GM12878 (cell line): ENCODE measurements at regions not wholly inside any gene's neighbourhood (a gene's known extent, or its start where the extent isn't known, plus 50 kb on each side); places are given as distances from the start of the nearest gene placed in this dataset.

ENCODE experiments used
- ATAC-seq: fragments of 200-7000 bp; cut with Tn5 transposase; 3 replicates; pipeline ENCODE4 v1.9.1; 2020; ENCODE audit warnings: mild to moderate bottlenecking, moderate library complexity
- BruUV-seq: library from RNA; stranded (reverse); fragments of 400-500 nt; replicated peaks from 2 replicates; lab custom pipeline; 2021; lab: Mats Ljungman, UMichigan
- CTCF ChIA-PET: fragments of 300-600 bp; sonication (Branson Sonifier 250); formaldehyde crosslinking; extraction: SDS; loops from one replicate; lab custom pipeline; 2021; ENCODE audit warnings: inconsistent platforms; lab: Yijun Ruan, JAX
- POLR2A ChIA-PET: fragments of 350-600 bp; formaldehyde crosslinking; extraction: SDS; loops from one replicate; lab custom pipeline; 2021; ENCODE audit warnings: inconsistent platforms; lab: Charles Lee
- RAD21 ChIA-PET: fragments of 300-600 bp; sonication (Branson Sonifier 250); formaldehyde crosslinking; loops from one replicate; lab custom pipeline; 2023; ENCODE audit warnings: antibody characterized with exemption; ENCODE audit not compliant: unreplicated experiment; lab: Charles Lee
- SMC1A ChIA-PET: fragments of 300-600 bp; sonication (Branson Sonifier 250); formaldehyde crosslinking; loops from one replicate; lab custom pipeline; 2023; ENCODE audit not compliant: unreplicated experiment, uncharacterized antibody; lab: Charles Lee
- DNase-seq: peaks from one replicate; pipeline ENCODE4 v3.0.0-alpha.2; 2011; ENCODE audit warnings: low read depth, low spot score
- FAIRE-seq: peaks from 3 replicates; lab custom pipeline; 2011; peaks lifted over from hg19 to GRCh38; lab: Jason Lieb, UNC
- H2AFZ ChIP-seq: 2 replicates; pipeline ENCODE4 v1.6.0; 2011; ENCODE audit warnings: low read depth, low read length, control low read depth; ENCODE audit not compliant: control insufficient read depth
- H3K27ac ChIP-seq: 2 replicates; pipeline ENCODE4 v1.5.1; 2011; ENCODE audit warnings: control low read depth; ENCODE audit not compliant: control insufficient read depth, insufficient read depth
- H3K27me3 ChIP-seq, 2 experiments: replicated peaks in 1 of 2; 2 replicates each; pipeline versions ENCODE4 v1.6.0 to v1.6.1; 2011; ENCODE audit warnings: low read length in 1 of 2; ENCODE audit not compliant: control insufficient read depth in 2 of 2, insufficient read depth in 2 of 2
- H3K36me3 ChIP-seq, 2 experiments: 2 replicates each; pipeline ENCODE4 v1.5.1; 2011; ENCODE audit warnings: low read length in 1 of 2; ENCODE audit not compliant: control insufficient read depth in 2 of 2, insufficient read depth in 2 of 2
- H3K4me1 ChIP-seq: 2 replicates; pipeline ENCODE4 v1.6.1; 2011; ENCODE audit warnings: mild to moderate bottlenecking, low read length, moderate library complexity, mixed read lengths; ENCODE audit not compliant: control insufficient read depth, insufficient read depth
- H3K4me2 ChIP-seq: 2 replicates; pipeline ENCODE4 v1.6.0; 2011; ENCODE audit warnings: control low read depth; ENCODE audit not compliant: control insufficient read depth, insufficient read depth
- H3K4me3 ChIP-seq: fragments of 200-600 bp; sonication (generic); 2 replicates; pipeline ENCODE4 v1.5.1; 2016
- H3K79me2 ChIP-seq: 2 replicates; pipeline ENCODE4 v1.6.0; 2011; ENCODE audit warnings: low read length; ENCODE audit not compliant: control insufficient read depth, insufficient read depth
- H3K9ac ChIP-seq: 2 replicates; pipeline ENCODE4 v1.8.0; 2011; ENCODE audit warnings: low read length, control low read depth, mixed read lengths; ENCODE audit not compliant: control insufficient read depth, insufficient read depth
- H3K9me3 ChIP-seq: replicated peaks from 3 replicates; pipeline ENCODE4 v1.5.1; 2011; ENCODE audit warnings: mild to moderate bottlenecking, low read length; ENCODE audit not compliant: control insufficient read depth, insufficient read depth
- H4K20me1 ChIP-seq: 2 replicates; pipeline ENCODE4 v1.6.0; 2011; ENCODE audit not compliant: control insufficient read depth, insufficient read depth
- CEBPB ChIP-seq, 2 experiments: fragments of 150-350 bp in 1 of 2; IDR thresholded peaks; 2 replicates each; pipeline ENCODE4 v1.6.1; 2012 to 2014; ENCODE audit warnings: low read depth in 2 of 2, low read length in 2 of 2, borderline replicate concordance in 1 of 2, inconsistent platforms in 1 of 2
- CHD2 ChIP-seq: IDR thresholded peaks from 2 replicates; pipeline ENCODE4 v1.6.1; 2011; ENCODE audit warnings: low read depth, low read length, improper control_type of control experiment, borderline replicate concordance
- CTCF ChIP-seq, 3 experiments: IDR thresholded peaks in 2 of 3; conservative IDR thresholded peaks in 1 of 3; 2 replicates each; pipeline ENCODE4 v1.5.1; 2011; ENCODE audit warnings: low read depth in 3 of 3, low read length in 3 of 3, mild to moderate bottlenecking in 3 of 3, control low read depth in 2 of 3, moderate library complexity in 2 of 3, inconsistent platforms in 1 of 3, mixed read lengths in 1 of 3; ENCODE audit not compliant: control insufficient read depth in 2 of 3, insufficient read depth in 1 of 3; ENCODE audit errors: extremely low read depth in 1 of 3
- EGR1 ChIP-seq, 2 experiments: IDR thresholded peaks; 1 replicate in 1 of 2; 2 replicates in 1 of 2; pipeline ENCODE4 v1.6.1; 2011 to 2012; ENCODE audit warnings: low read depth in 2 of 2, low read length in 2 of 2, borderline replicate concordance in 1 of 2, mild to moderate bottlenecking in 1 of 2, moderate library complexity in 1 of 2
- NKRF ChIP-seq: fragments of 450-650 bp; conservative IDR thresholded peaks from 2 replicates; pipeline ENCODE4 v1.6.1; 2017; ENCODE audit warnings: mild to moderate bottlenecking, moderate library complexity
- PKNOX1 ChIP-seq: fragments of 450-650 bp; IDR thresholded peaks from 2 replicates; pipeline ENCODE4 v1.6.1; 2016; ENCODE audit warnings: mild to moderate bottlenecking
- PML ChIP-seq: IDR thresholded peaks from 2 replicates; pipeline ENCODE4 v1.6.1; 2012; ENCODE audit warnings: low read length, inconsistent platforms
- SUPT20H ChIP-seq: IDR thresholded peaks from 2 replicates; pipeline ENCODE4 v1.6.1; 2011; ENCODE audit warnings: low read depth, mild to moderate bottlenecking, low read length, moderate library complexity, borderline replicate concordance; ENCODE audit not compliant: control insufficient read depth
- ZNF217 ChIP-seq: fragments of 450-650 bp; IDR thresholded peaks from 2 replicates; pipeline ENCODE4 v1.6.1; 2017; ENCODE audit warnings: antibody characterized with exemption, mild to moderate bottlenecking
- WGBS: methylation state at CpG from one replicate; pipeline ENCODE4 v1.1.6; 2016; ENCODE audit warnings: low lambda C conversion rate; ENCODE audit not compliant: insufficient replicate concordance, insufficient coverage; ENCODE audit errors: missing lambda C conversion rate; 5-methylcytosine and 5-hydroxymethylcytosine counted together
- in situ Hi-C: fragments of 300-500 bp; cut with MboI; formaldehyde crosslinking; loops from 9 replicates; pipeline ENCODE4 v1.14.3; 2018; ENCODE audit warnings: mixed read lengths
- intact Hi-C: fragments of 100-400 bp; cut with micrococcal nuclease; formaldehyde crosslinking; loops from one replicate; pipeline ENCODE4 v1.14.2; 2022; ENCODE audit not compliant: unreplicated experiment

- RAD21 ChIA-PET, result no interaction called here
- in situ Hi-C loops, result no loop called here
- no peak overlapping the region for H2AFZ ChIP-seq
Measured at GRCh38 chr12:78442454-78442801, 422.1 kb upstream of the SYT1 start.

GRCh38 chr12:78446555-78446954 lies 418.0 kb upstream of the SYT1 start:
- no peaks in the 10 kb centered on the region for H3K36me3 ChIP-seq
- no peak for FAIRE-seq
- H3K4me3 ChIP-seq, result no peak overlapping the region
- ChIA-PET RAD21 (no interaction called here), CTCF (no interaction called here), POLR2A (no interaction called here), SMC1A (no interaction called here)
- no peak overlapping the region for H3K9ac ChIP-seq
- BruUV-seq, result no TSS peak
- no peak overlapping the region for H2AFZ ChIP-seq
- no peak for TF ChIP-seq SUPT20H
- TF ChIP-seq CEBPB (IDR thresholded peaks at IDR 0.05; ENCODE audit: borderline replicate concordance in 1 of 2, low read depth in 2 of 2, low read length in 2 of 2), result no peak
- TF ChIP-seq EGR1 (IDR thresholded peaks at IDR 0.05; ENCODE audit: borderline replicate concordance in 1 of 2, low read depth in 2 of 2, low read length in 2 of 2), result no peak
- TF ChIP-seq PML, result no peak
- TF ChIP-seq CHD2, result no peak
- TF ChIP-seq PKNOX1, result no peak
- TF ChIP-seq NKRF, result no peak
- no peak for TF ChIP-seq CTCF (IDR thresholded peaks at IDR 0.05 in 2 of 3, conservative IDR thresholded peaks at IDR 0.05 in 1 of 3; ENCODE audit: control insufficient read depth in 2 of 3, extremely low read depth in 1 of 3, insufficient read depth in 1 of 3, low read depth in 3 of 3, low read length in 3 of 3)
- H3K4me2 ChIP-seq, result no peak overlapping the region
- H3K9me3 ChIP-seq, result no peaks in the 10 kb centered on the region
- H3K27ac ChIP-seq, result no peak overlapping the region
- in situ Hi-C loops, result no loop called here
- H4K20me1 ChIP-seq, result no peaks in the 10 kb centered on the region
- no peaks in the 10 kb centered on the region for H3K27me3 ChIP-seq
- no peaks in the 10 kb centered on the region for H3K4me1 ChIP-seq
- WGBS, result 60% methylated on average over 2 of the region's 2 CpGs
- intact Hi-C loops, result no loop called here
- H3K79me2 ChIP-seq, result no peaks in the 10 kb centered on the region
- no peak for DNase-seq
- ATAC-seq, result no peak

More at GRCh38 chr12:78442454-78442801, 422.1 kb upstream of the SYT1 start:
- POLR2A ChIA-PET, result no interaction called here
- DNase-seq (no peak), ATAC-seq (no peak), FAIRE-seq (no peak)
- no peaks in the 10 kb centered on the region for H3K79me2 ChIP-seq
- H3K36me3 ChIP-seq, result no peaks in the 10 kb centered on the region
- BruUV-seq, result no TSS peak
- WGBS, result 0% methylated on average over 1 of the region's 1 CpG
- H3K4me3 ChIP-seq, result no peak overlapping the region
- CTCF ChIA-PET, result interaction anchor here (0.6 kb wide), 1 partner anchor 42 kb away, joined by 3 read pairs; no protein-coding TSS in a partner anchor
- no peaks in the 10 kb centered on the region for H3K4me1 ChIP-seq
- no peak for TF ChIP-seq ZNF217
- no peak overlapping the region for H3K9ac ChIP-seq
- SMC1A ChIA-PET, result interaction anchor here (0.6 kb wide), 1 partner anchor 54 kb away, joined by 3 read pairs; no protein-coding TSS in a partner anchor
- H3K9me3 ChIP-seq, result no peaks in the 10 kb centered on the region
- intact Hi-C loops, result no loop called here
- H3K4me2 ChIP-seq, result no peak overlapping the region
- no peaks in the 10 kb centered on the region for H3K27me3 ChIP-seq
- H3K27ac ChIP-seq, result no peak overlapping the region
- H4K20me1 ChIP-seq, result no peaks in the 10 kb centered on the region
